RWPE2 (cell line): ENCODE measurements at regions not wholly inside any gene's neighbourhood (a gene's known extent, or its start where the extent isn't known, plus 50 kb on each side); places are given as distances from the start of the nearest gene placed in this dataset.

ENCODE experiments used
- ATAC-seq: fragments of 200-7000 bp; cut with Tn5 transposase; 3 replicates; pipeline ENCODE4 v1.9.1; 2021; ENCODE audit warnings: low read depth
- DNase-seq: peaks from one replicate; pipeline ENCODE4 v3.0.0-alpha.2; 2020; ENCODE audit warnings: low spot score
- H3K27ac ChIP-seq: fragments of 450-650 bp; 2 replicates; pipeline ENCODE4 v1.5.1; 2017; ENCODE audit warnings: mild to moderate bottlenecking; ENCODE audit not compliant: poor library complexity, severe bottlenecking
- H3K27me3 ChIP-seq: fragments of 250-450 bp; sonication (Bioruptor Pico); 2 replicates; pipeline ENCODE4 v1.5.1; 2021; ENCODE audit warnings: mild to moderate bottlenecking, moderate library complexity; ENCODE audit not compliant: insufficient read depth, poor library complexity, severe bottlenecking
- H3K36me3 ChIP-seq: fragments of 250-450 bp; sonication (Bioruptor Pico); 2 replicates; pipeline ENCODE4 v1.5.1; 2020; ENCODE audit warnings: low read depth, mild to moderate bottlenecking, moderate library complexity
- H3K4me1 ChIP-seq: fragments of 250-450 bp; sonication (Bioruptor Pico); 2 replicates; pipeline ENCODE4 v1.5.1; 2021; ENCODE audit warnings: mild to moderate bottlenecking, moderate library complexity; ENCODE audit not compliant: insufficient read depth, poor library complexity, severe bottlenecking
- H3K4me3 ChIP-seq: fragments of 250-450 bp; sonication (Bioruptor Pico); 2 replicates; pipeline ENCODE4 v1.5.1; 2021; ENCODE audit warnings: mild to moderate bottlenecking, moderate library complexity; ENCODE audit not compliant: severe bottlenecking
- H3K9me3 ChIP-seq: fragments of 250-450 bp; sonication (Bioruptor Pico); 2 replicates; pipeline ENCODE4 v1.5.1; 2021; ENCODE audit warnings: mild to moderate bottlenecking, moderate library complexity; ENCODE audit not compliant: severe bottlenecking
- TF ChIP-seq, protein P1 (sequence below): fragments of 450-650 bp; IDR thresholded peaks from one replicate; pipeline ENCODE4 v1.5.1; 2017; ENCODE audit warnings: mild to moderate bottlenecking, moderate library complexity; ENCODE audit not compliant: poor library complexity, severe bottlenecking

DNA sequence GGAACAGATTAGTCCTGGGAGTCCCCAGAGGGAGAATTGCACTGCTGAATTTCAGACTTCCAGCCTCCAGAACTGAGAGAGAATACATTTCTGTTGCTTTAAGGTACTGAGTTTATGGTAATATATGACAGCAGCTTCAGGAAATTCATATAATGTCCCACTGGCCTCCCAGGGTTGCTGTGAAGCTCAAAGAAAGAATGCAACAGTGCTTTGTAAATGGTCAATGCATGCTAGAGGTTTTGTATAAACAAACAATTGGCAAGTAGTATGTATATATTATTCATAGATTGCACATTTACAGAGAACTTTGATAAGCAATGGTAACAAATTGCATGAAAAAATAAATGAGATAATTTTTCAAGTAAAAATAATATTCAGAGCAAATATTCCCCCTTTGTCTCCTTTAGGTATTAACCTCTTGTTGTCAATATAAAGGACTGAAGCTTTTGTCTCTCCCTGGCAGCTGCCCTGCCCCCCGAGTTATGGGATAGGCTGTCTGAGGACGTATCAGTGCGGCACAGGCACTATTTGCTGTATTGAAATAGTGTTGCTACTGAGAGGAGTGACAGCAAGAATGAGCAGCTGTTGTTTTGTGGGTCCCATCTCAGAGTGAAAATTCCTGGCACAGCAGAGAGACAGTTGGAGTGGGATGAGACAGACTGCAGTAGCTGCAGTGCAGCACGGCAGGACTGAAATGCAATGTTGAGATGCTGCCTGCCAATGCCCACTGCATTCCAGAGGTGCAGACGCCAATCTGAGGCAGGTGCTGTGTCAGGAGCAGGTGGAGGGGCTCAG lies 194.2 kb upstream of the GLRA1 start:
- no peaks in the 10 kb centered on the region for H3K9me3 ChIP-seq
- DNase-seq (no peak), ATAC-seq (no peak)
- H3K27ac ChIP-seq, result no peak overlapping the region
- no peak overlapping the region for H3K4me3 ChIP-seq
- H3K36me3 ChIP-seq, result no peaks in the 10 kb centered on the region
- TF ChIP-seq, protein P1, sequence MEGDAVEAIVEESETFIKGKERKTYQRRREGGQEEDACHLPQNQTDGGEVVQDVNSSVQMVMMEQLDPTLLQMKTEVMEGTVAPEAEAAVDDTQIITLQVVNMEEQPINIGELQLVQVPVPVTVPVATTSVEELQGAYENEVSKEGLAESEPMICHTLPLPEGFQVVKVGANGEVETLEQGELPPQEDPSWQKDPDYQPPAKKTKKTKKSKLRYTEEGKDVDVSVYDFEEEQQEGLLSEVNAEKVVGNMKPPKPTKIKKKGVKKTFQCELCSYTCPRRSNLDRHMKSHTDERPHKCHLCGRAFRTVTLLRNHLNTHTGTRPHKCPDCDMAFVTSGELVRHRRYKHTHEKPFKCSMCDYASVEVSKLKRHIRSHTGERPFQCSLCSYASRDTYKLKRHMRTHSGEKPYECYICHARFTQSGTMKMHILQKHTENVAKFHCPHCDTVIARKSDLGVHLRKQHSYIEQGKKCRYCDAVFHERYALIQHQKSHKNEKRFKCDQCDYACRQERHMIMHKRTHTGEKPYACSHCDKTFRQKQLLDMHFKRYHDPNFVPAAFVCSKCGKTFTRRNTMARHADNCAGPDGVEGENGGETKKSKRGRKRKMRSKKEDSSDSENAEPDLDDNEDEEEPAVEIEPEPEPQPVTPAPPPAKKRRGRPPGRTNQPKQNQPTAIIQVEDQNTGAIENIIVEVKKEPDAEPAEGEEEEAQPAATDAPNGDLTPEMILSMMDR, result no peak
- no peaks in the 10 kb centered on the region for H3K4me1 ChIP-seq
- H3K27me3 ChIP-seq, result peaks cover 2% of the 10 kb centered on the region

DNA sequence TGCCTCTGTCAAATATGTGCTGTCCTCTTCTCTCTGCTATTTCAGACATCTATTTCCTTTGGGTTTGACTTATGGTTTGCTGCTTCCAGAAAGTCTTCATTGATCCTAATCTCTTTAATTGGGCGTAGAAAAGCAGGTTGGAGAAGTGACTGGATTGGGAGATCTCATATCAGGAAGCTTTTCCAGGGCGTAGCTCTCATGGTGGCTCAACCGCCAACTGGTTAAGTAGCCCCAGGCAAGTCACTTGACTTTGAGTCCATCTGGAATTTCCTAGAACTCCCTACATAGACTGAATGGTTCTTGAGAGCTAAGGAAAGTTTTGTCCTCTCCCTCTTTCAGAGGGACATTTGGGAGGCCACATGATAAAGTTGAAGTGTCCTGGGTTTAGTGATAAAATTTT lies 192.3 kb upstream of the GLRA1 start:
- Histone ChIP-seq H3K4me1 (no peaks in the 10 kb centered on the region), H3K27ac (no peak overlapping the region), H3K36me3 (no peaks in the 10 kb centered on the region), H3K4me3 (no peak overlapping the region), H3K9me3 (no peaks in the 10 kb centered on the region), H3K27me3 (peaks cover 2% of the 10 kb centered on the region)
- ATAC-seq (no peak), DNase-seq (no peak)
- TF ChIP-seq, protein P1, result no peak

DNA sequence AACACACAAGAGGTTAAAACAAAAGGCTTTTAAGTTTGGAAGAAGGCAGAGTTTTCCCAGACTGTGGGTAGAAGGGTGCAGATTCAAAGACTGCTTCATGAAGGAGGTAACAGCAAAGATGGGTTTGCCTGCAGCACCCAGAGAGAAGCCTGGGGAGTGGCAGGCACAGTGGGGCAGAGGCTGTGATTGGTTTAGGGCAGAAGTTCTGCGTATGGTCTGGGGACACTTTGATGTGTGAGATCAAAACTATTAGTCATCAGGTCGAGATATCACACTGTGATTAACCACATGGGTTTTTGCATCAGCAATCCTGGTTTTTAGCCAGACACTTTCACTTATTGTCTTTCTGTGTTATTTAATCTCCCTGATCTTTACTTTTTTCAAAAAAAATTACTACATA lies 188.8 kb upstream of the GLRA1 start:
- H3K27me3 ChIP-seq, result no peaks in the 10 kb centered on the region

DNA sequence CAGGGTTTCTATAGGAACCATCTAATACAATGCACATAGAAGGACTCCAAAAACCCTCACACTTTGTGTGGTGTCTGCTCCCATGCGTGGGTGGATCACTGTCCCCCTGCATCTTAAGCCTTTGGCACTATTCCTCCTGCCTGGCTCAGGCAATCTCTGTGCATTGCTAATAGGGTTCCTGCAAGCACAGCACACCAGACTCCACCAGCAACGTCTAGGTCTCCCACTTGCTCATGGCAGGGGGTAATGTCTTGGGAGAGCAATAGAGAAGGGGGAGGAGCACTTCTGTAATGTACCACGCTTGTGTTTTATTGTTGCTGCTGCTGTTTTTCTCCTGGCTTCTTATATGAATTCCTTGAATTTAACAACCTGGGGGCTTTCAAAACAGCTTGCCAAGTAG lies 182.6 kb upstream of the GLRA1 start:
- H3K27ac ChIP-seq, result no peak overlapping the region

More for the DNA sequence above, 188.8 kb upstream of the GLRA1 start:
- DNase-seq (no peak), ATAC-seq (no peak)
- TF ChIP-seq, protein P1, result no peak
- Histone ChIP-seq H3K9me3 (no peaks in the 10 kb centered on the region), H3K36me3 (no peaks in the 10 kb centered on the region), H3K4me3 (no peak overlapping the region), H3K27ac (no peak overlapping the region), H3K4me1 (no peaks in the 10 kb centered on the region)

More for the DNA sequence above, 182.6 kb upstream of the GLRA1 start:
- Histone ChIP-seq H3K36me3 (no peaks in the 10 kb centered on the region), H3K4me1 (no peaks in the 10 kb centered on the region), H3K4me3 (no peak overlapping the region), H3K9me3 (no peaks in the 10 kb centered on the region), H3K27me3 (peaks cover 5% of the 10 kb centered on the region)
- no peak for ATAC-seq
- TF ChIP-seq, protein P1, result no peak
- DNase-seq, result no peak
